Left ventricle myocardium inferior (tissue), 1 donor: ENCODE measurements at regions not wholly inside any gene's neighbourhood (a gene's known extent, or its start where the extent isn't known, plus 50 kb on each side); places are given as distances from the start of the nearest gene placed in this dataset.

Experiments
- DNase-seq: peaks from one replicate; pipeline ENCODE4 v3.0.0-alpha.2; 2020
- H3K27ac ChIP-seq: fragments of 200-600 bp; replicated peaks from 2 replicates; pipeline ENCODE4 v1.8.0; 2021
- H3K27me3 ChIP-seq: fragments of 200-600 bp; 2 replicates; pipeline ENCODE4 v1.8.0; 2021; ENCODE audit warnings: low read depth
- H3K36me3 ChIP-seq: fragments of 200-600 bp; 2 replicates; pipeline ENCODE4 v1.8.0; 2021
- H3K4me1 ChIP-seq: fragments of 200-600 bp; 2 replicates; pipeline ENCODE4 v1.8.0; 2021
- H3K4me3 ChIP-seq: fragments of 200-600 bp; 2 replicates; pipeline ENCODE4 v1.8.0; 2021; ENCODE audit warnings: mild to moderate bottlenecking, moderate library complexity
- H3K9me3 ChIP-seq: fragments of 200-600 bp; replicated peaks from 2 replicates; pipeline ENCODE4 v1.8.0; 2021
- CTCF ChIP-seq: fragments of 200-600 bp; IDR thresholded peaks from 2 replicates; pipeline ENCODE4 v1.8.0; 2021; ENCODE audit warnings: antibody characterized with exemption, mild to moderate bottlenecking, borderline replicate concordance
- intact Hi-C: fragments of 100-400 bp; cut with micrococcal nuclease; formaldehyde crosslinking; loops from one replicate; pipeline ENCODE4 v1.11.0; 2022
- donor health status: DM: no; HTN: yes; CAD: no; lungs with severe emphysema.

- Histone ChIP-seq H3K4me1 (peaks cover 4% of the 10 kb centered on the region), H3K4me3 (no peak overlapping the region), H3K9me3 (no peaks in the 10 kb centered on the region), H3K36me3 (no peaks in the 10 kb centered on the region), H3K27me3 (no peaks in the 10 kb centered on the region), H3K27ac (no peak overlapping the region)
- DNase-seq: no peak
- intact Hi-C loops: no loop called here
- no peak for TF ChIP-seq CTCF
These were observed 58.3 kb upstream of the SLC4A7 start for GRCh38 chr3:27542476-27542875.

GRCh38 chr3:27540231-27540630 is 56.0 kb upstream of the SLC4A7 start:
- Histone ChIP-seq H3K4me1 (peaks cover 8% of the 10 kb centered on the region), H3K36me3 (no peaks in the 10 kb centered on the region), H3K4me3 (no peak overlapping the region), H3K27ac (no peak overlapping the region), H3K27me3 (no peaks in the 10 kb centered on the region), H3K9me3 (no peaks in the 10 kb centered on the region)
- no peak for DNase-seq
- intact Hi-C loops: no loop called here
- TF ChIP-seq CTCF: no peak

GRCh38 chr3:27536491-27536890 is 52.3 kb upstream of the SLC4A7 start:
- Histone ChIP-seq H3K4me3 (no peak overlapping the region), H3K27me3 (no peaks in the 10 kb centered on the region), H3K27ac (peak overlapping the region; percentile 45), H3K36me3 (no peaks in the 10 kb centered on the region), H3K9me3 (no peaks in the 10 kb centered on the region), H3K4me1 (peaks cover 20% of the 10 kb centered on the region)
- no peak for DNase-seq
- TF ChIP-seq CTCF: no peak
- intact Hi-C loops: no loop called here

GRCh38 chr3:27535809-27536392 is 51.7 kb upstream of the SLC4A7 start:
- Histone ChIP-seq H3K4me1 (peaks cover 20% of the 10 kb centered on the region), H3K27me3 (no peaks in the 10 kb centered on the region), H3K4me3 (no peak overlapping the region), H3K9me3 (no peaks in the 10 kb centered on the region), H3K36me3 (no peaks in the 10 kb centered on the region), H3K27ac (peak overlapping the region; percentile 45)
- TF ChIP-seq CTCF: no peak
- no peak for DNase-seq
- intact Hi-C loops: no loop called here

- DNase-seq: peak; percentile 29
- Histone ChIP-seq H3K27me3 (no peaks in the 10 kb centered on the region), H3K36me3 (no peaks in the 10 kb centered on the region), H3K4me1 (peaks cover 20% of the 10 kb centered on the region), H3K27ac (peak overlapping the region; percentile 61), H3K9me3 (no peaks in the 10 kb centered on the region), H3K4me3 (no peak overlapping the region)
- intact Hi-C loops: no loop called here
- peak; percentile 12 for TF ChIP-seq CTCF
These were observed 49.8 kb upstream of the SLC4A7 start for GRCh38 chr3:27533718-27534573.
